Loucy (cell line): ENCODE measurements at regions not wholly inside any gene's neighbourhood (a gene's known extent, or its start where the extent isn't known, plus 50 kb on each side); places are given as distances from the start of the nearest gene placed in this dataset.

Experiments used
- H2AFZ ChIP-seq: fragments of 200-600 bp; sonication (generic); 2 replicates; pipeline ENCODE4 v1.6.0; 2016; ENCODE audit warnings: antibody characterized with exemption, mild to moderate bottlenecking, low read length, moderate library complexity
- H3F3A ChIP-seq: fragments of 200-600 bp; 2 replicates; pipeline ENCODE4 v1.6.0; 2016; ENCODE audit warnings: antibody characterized with exemption, low read depth, mild to moderate bottlenecking
- H3K27me3 ChIP-seq: fragments of 200-600 bp; sonication (generic); 2 replicates; pipeline ENCODE4 v1.6.1; 2014; ENCODE audit warnings: low read length, mild to moderate bottlenecking; ENCODE audit not compliant: insufficient read depth, poor library complexity, severe bottlenecking
- H3K36me3 ChIP-seq: fragments of 200-600 bp; sonication (generic); 2 replicates; pipeline ENCODE4 v1.6.1; 2016; ENCODE audit warnings: low read length; ENCODE audit not compliant: insufficient read depth
- H3K4me1 ChIP-seq: fragments of 200-600 bp; sonication (generic); 2 replicates; pipeline ENCODE4 v1.5.1; 2014; ENCODE audit warnings: low read length, mild to moderate bottlenecking; ENCODE audit not compliant: insufficient read depth, poor library complexity, severe bottlenecking
- H3K4me2 ChIP-seq: fragments of 200-600 bp; sonication (generic); 2 replicates; pipeline ENCODE4 v1.6.0; 2014; ENCODE audit warnings: antibody characterized with exemption, low read length, low read depth, mild to moderate bottlenecking; ENCODE audit not compliant: poor library complexity, severe bottlenecking
- H3K4me3 ChIP-seq: fragments of 200-600 bp; sonication (generic); 2 replicates; pipeline ENCODE4 v1.5.1; 2014; ENCODE audit warnings: low read length, mild to moderate bottlenecking, mixed read lengths; ENCODE audit not compliant: poor library complexity, severe bottlenecking
- H3K79me2 ChIP-seq: fragments of 200-600 bp; sonication (generic); 2 replicates; pipeline ENCODE4 v1.6.1; 2014; ENCODE audit warnings: low read length; ENCODE audit not compliant: insufficient read depth
- H3K9ac ChIP-seq: fragments of 200-600 bp; sonication (generic); 2 replicates; pipeline ENCODE4 v1.6.0; 2014; ENCODE audit warnings: mild to moderate bottlenecking, low read depth, low read length, moderate library complexity; ENCODE audit not compliant: poor library complexity, severe bottlenecking
- H3K9me2 ChIP-seq: fragments of 200-600 bp; sonication (generic); replicated peaks from 2 replicates; pipeline ENCODE4 v1.6.1; 2016; ENCODE audit warnings: low read depth, low read length, mixed read lengths
- H3K9me3 ChIP-seq: fragments of 200-600 bp; sonication (generic); 2 replicates; pipeline ENCODE4 v1.6.1; 2014; ENCODE audit warnings: mild to moderate bottlenecking, antibody characterized with exemption, low read length, low read depth; ENCODE audit not compliant: insufficient read depth
- H4K20me1 ChIP-seq: fragments of 200-600 bp; sonication (generic); 2 replicates; pipeline ENCODE4 v1.6.0; 2014; ENCODE audit warnings: antibody characterized with exemption, low read length, mild to moderate bottlenecking; ENCODE audit not compliant: insufficient read depth, poor library complexity, severe bottlenecking
- CTCF ChIP-seq: fragments of 200-600 bp; sonication (generic); conservative IDR thresholded peaks from 2 replicates; pipeline ENCODE4 v1.5.1; 2014; ENCODE audit warnings: mild to moderate bottlenecking, antibody characterized with exemption, low read length
- EZH2phosphoT487 ChIP-seq: fragments of 200-600 bp; IDR thresholded peaks from 2 replicates; pipeline ENCODE4 v1.6.1; 2018; ENCODE audit warnings: antibody characterized with exemption, mild to moderate bottlenecking, moderate library complexity, borderline replicate concordance

- no peaks in the 10 kb centered on the region for H3K27me3 ChIP-seq
- no peaks in the 10 kb centered on the region for H3K9me2 ChIP-seq
- no peak overlapping the region for H3K9ac ChIP-seq
- TF ChIP-seq EZH2phosphoT487, result no peak
- TF ChIP-seq CTCF, result no peak
- H4K20me1 ChIP-seq, result no peaks in the 10 kb centered on the region
- no peak overlapping the region for H2AFZ ChIP-seq
- H3K4me1 ChIP-seq, result peaks cover 8% of the 10 kb centered on the region
- no peaks in the 10 kb centered on the region for H3F3A ChIP-seq
- no peaks in the 10 kb centered on the region for H3K79me2 ChIP-seq
- no peak overlapping the region for H3K4me2 ChIP-seq
- H3K4me3 ChIP-seq, result no peak overlapping the region
- peaks cover 5% of the 10 kb centered on the region; the same call in 1 of the 2 replicates for H3K9me3 ChIP-seq
- no peaks in the 10 kb centered on the region for H3K36me3 ChIP-seq
These were observed 439.4 kb upstream of the CPEB2 start for GRCh38 chr4:14562901-14563300.

GRCh38 chr4:14564281-14564680 is 438.0 kb upstream of the CPEB2 start:
- no peaks in the 10 kb centered on the region for H3K79me2 ChIP-seq
- no peak overlapping the region for H3K9ac ChIP-seq
- no peaks in the 10 kb centered on the region for H3K27me3 ChIP-seq
- H3K4me2 ChIP-seq, result no peak overlapping the region
- no peak overlapping the region for H3K4me3 ChIP-seq
- H4K20me1 ChIP-seq, result no peaks in the 10 kb centered on the region
- TF ChIP-seq CTCF, result no peak
- no peak for TF ChIP-seq EZH2phosphoT487
- peaks cover 8% of the 10 kb centered on the region for H3K4me1 ChIP-seq
- H3K36me3 ChIP-seq, result no peaks in the 10 kb centered on the region
- H2AFZ ChIP-seq, result no peak overlapping the region
- H3K9me3 ChIP-seq, result peaks cover 5% of the 10 kb centered on the region; the same call in 1 of the 2 replicates
- no peaks in the 10 kb centered on the region for H3F3A ChIP-seq
- H3K9me2 ChIP-seq, result no peaks in the 10 kb centered on the region

GRCh38 chr4:14566518-14566917 is 435.8 kb upstream of the CPEB2 start:
- Histone ChIP-seq H3F3A (no peaks in the 10 kb centered on the region), H3K4me3 (no peak overlapping the region), H3K9ac (no peak overlapping the region), H3K9me2 (no peaks in the 10 kb centered on the region), H2AFZ (no peak overlapping the region), H3K27me3 (no peaks in the 10 kb centered on the region), H3K79me2 (no peaks in the 10 kb centered on the region), H3K36me3 (no peaks in the 10 kb centered on the region), H3K9me3 (peaks cover 5% of the 10 kb centered on the region; the same call in 1 of the 2 replicates), H3K4me2 (no peak overlapping the region), H4K20me1 (no peaks in the 10 kb centered on the region), H3K4me1 (peaks cover 8% of the 10 kb centered on the region)
- TF ChIP-seq EZH2phosphoT487, result no peak
- TF ChIP-seq CTCF, result no peak
